ENCODE measurements at regions not wholly inside any gene's neighbourhood (a gene's known extent, or its start where the extent isn't known, plus 50 kb on each side); places are given as distances from the start of the nearest gene placed in this dataset.

DNA sequence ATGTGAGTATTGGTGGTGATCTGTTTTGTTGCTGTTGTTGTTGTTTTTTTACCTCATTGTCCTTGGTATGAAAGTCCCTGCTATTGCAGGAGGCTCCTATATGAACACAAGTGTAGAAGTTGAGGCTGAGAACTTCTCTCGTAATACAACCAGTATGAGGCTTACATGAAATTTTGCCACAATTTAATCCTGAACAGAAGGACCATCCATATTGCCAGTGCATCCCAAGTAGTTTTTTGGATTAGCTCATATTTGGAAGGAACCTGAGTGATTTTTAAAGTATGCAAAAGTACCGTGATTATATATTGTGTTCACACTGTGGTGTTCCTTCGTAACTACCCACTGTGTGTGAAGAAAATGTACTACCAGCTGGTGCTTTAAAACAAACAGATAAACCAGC, 2095.5 kb upstream of the WWC1 start:
- TF ChIP-seq, protein P1, sequence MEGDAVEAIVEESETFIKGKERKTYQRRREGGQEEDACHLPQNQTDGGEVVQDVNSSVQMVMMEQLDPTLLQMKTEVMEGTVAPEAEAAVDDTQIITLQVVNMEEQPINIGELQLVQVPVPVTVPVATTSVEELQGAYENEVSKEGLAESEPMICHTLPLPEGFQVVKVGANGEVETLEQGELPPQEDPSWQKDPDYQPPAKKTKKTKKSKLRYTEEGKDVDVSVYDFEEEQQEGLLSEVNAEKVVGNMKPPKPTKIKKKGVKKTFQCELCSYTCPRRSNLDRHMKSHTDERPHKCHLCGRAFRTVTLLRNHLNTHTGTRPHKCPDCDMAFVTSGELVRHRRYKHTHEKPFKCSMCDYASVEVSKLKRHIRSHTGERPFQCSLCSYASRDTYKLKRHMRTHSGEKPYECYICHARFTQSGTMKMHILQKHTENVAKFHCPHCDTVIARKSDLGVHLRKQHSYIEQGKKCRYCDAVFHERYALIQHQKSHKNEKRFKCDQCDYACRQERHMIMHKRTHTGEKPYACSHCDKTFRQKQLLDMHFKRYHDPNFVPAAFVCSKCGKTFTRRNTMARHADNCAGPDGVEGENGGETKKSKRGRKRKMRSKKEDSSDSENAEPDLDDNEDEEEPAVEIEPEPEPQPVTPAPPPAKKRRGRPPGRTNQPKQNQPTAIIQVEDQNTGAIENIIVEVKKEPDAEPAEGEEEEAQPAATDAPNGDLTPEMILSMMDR (IDR thresholded peaks at IDR 0.05; ENCODE audit: insufficient read depth, low read length, poor library complexity, severe bottlenecking), result no peak
- no peak for TF ChIP-seq EZH2phosphoT487 (conservative IDR thresholded peaks at IDR 0.05; ENCODE audit: low read length)

Data from SU-DHL-6 (cell line).